Neural progenitor cell (in vitro differentiated cells): ENCODE measurements at regions not wholly inside any gene's neighbourhood (a gene's known extent, or its start where the extent isn't known, plus 50 kb on each side); places are given as distances from the start of the nearest gene placed in this dataset.
A peak's percentile ranks its signal among the peaks of the same experiment; 100 is the strongest.
"Not testable (repeated sequence)": the region's sequence is repeated elsewhere in the genome, so short reads cannot be mapped to it uniquely, and the experiment has no call there.

Experiments
- DNase-seq: peaks from one replicate; pipeline ENCODE4 v3.0.0-alpha.2; 2016; ENCODE audit warnings: low spot score
- H2AFZ ChIP-seq: fragments of 200-600 bp; sonication (generic); replicated peaks from 2 replicates; pipeline ENCODE4 v1.6.1; 2016; ENCODE audit warnings: antibody characterized with exemption
- H3F3A ChIP-seq: fragments of 200-600 bp; sonication (generic); 2 replicates; pipeline ENCODE4 v1.6.1; 2016; ENCODE audit warnings: antibody characterized with exemption, low read depth
- H3K27ac ChIP-seq: fragments of 200-600 bp; sonication (generic); 2 replicates; pipeline ENCODE4 v1.5.1; 2016; ENCODE audit warnings: mild to moderate bottlenecking
- H3K27me3 ChIP-seq: fragments of 200-600 bp; sonication (generic); 2 replicates; pipeline ENCODE4 v1.6.1; 2016; ENCODE audit warnings: mild to moderate bottlenecking, moderate library complexity
- H3K36me3 ChIP-seq: fragments of 200-600 bp; sonication (generic); 2 replicates; pipeline ENCODE4 v1.5.1; 2016
- H3K4me1 ChIP-seq: fragments of 200-600 bp; sonication (generic); 2 replicates; pipeline ENCODE4 v1.6.1; 2016; ENCODE audit warnings: mixed run types
- H3K4me2 ChIP-seq: fragments of 200-600 bp; sonication (generic); 2 replicates; pipeline ENCODE4 v1.6.1; 2016
- H3K4me3 ChIP-seq: fragments of 200-600 bp; sonication (generic); 2 replicates; pipeline ENCODE4 v1.5.1; 2016
- H3K79me2 ChIP-seq: fragments of 200-600 bp; sonication (generic); 2 replicates; pipeline ENCODE4 v1.6.1; 2016; ENCODE audit warnings: low read depth
- H3K9ac ChIP-seq: fragments of 200-600 bp; sonication (generic); 2 replicates; pipeline ENCODE4 v1.6.1; 2016
- H3K9me3 ChIP-seq: fragments of 200-600 bp; sonication (generic); 2 replicates; pipeline ENCODE4 v1.5.1; 2016; ENCODE audit warnings: low read depth
- H4K20me1 ChIP-seq: fragments of 200-600 bp; sonication (generic); 2 replicates; pipeline ENCODE4 v1.6.1; 2016; ENCODE audit warnings: low read depth
- H3K27ac Mint-ChIP-seq: 3 replicates; pipeline ENCODE4 v1.8.0; 2021; ENCODE audit warnings: mixed read lengths
- H3K27me3 Mint-ChIP-seq: 2 replicates; pipeline ENCODE4 v1.8.0; 2022; ENCODE audit warnings: low read depth, mild to moderate bottlenecking, inconsistent platforms, moderate library complexity, mixed read lengths; ENCODE audit not compliant: insufficient read depth
- H3K36me3 Mint-ChIP-seq: 3 replicates; pipeline ENCODE4 v1.8.0; 2021; ENCODE audit warnings: mixed read lengths
- H3K4me1 Mint-ChIP-seq: 3 replicates; pipeline ENCODE4 v1.8.0; 2021; ENCODE audit warnings: mixed read lengths
- H3K4me3 Mint-ChIP-seq: 3 replicates; pipeline ENCODE4 v1.8.0; 2021; ENCODE audit warnings: mild to moderate bottlenecking, moderate library complexity, mixed read lengths
- H3K9me3 Mint-ChIP-seq: 3 replicates; pipeline ENCODE4 v1.8.0; 2020; ENCODE audit warnings: mixed read lengths
- CTCF ChIP-seq: fragments of 200-600 bp; sonication (generic); IDR thresholded peaks from 2 replicates; pipeline ENCODE4 v1.5.1; 2017; ENCODE audit warnings: antibody characterized with exemption, mild to moderate bottlenecking
- EZH2 ChIP-seq: fragments of 200-600 bp; sonication (generic); IDR thresholded peaks from 2 replicates; pipeline ENCODE4 v1.6.1; 2017; ENCODE audit warnings: antibody characterized with exemption, mild to moderate bottlenecking, moderate library complexity
- EZH2phosphoT487 ChIP-seq: fragments of 200-600 bp; sonication (generic); IDR thresholded peaks from 2 replicates; pipeline ENCODE4 v1.6.1; 2017; ENCODE audit warnings: antibody characterized with exemption

- Histone ChIP-seq H3K4me1 (no peaks in the 10 kb centered on the region), H2AFZ (no peak overlapping the region), H3K4me3 (no peak overlapping the region), H4K20me1 (no peaks in the 10 kb centered on the region), H3K27me3 (no peaks in the 10 kb centered on the region), H3K9ac (no peak overlapping the region), H3F3A (no peaks in the 10 kb centered on the region), H3K4me2 (no peak overlapping the region), H3K79me2 (no peaks in the 10 kb centered on the region), H3K27ac (no peak overlapping the region), H3K9me3 (no peaks in the 10 kb centered on the region), H3K36me3 (no peaks in the 10 kb centered on the region)
- TF ChIP-seq CTCF = no peak
- H3K4me1 Mint-ChIP-seq = peaks cover 6% of the 10 kb centered on the region
- no peak overlapping the region for H3K27ac Mint-ChIP-seq
- no peaks in the 10 kb centered on the region for H3K27me3 Mint-ChIP-seq
- no peak for DNase-seq
- H3K36me3 Mint-ChIP-seq = no peaks in the 10 kb centered on the region
- no peak overlapping the region for H3K4me3 Mint-ChIP-seq
- no peaks in the 10 kb centered on the region for H3K9me3 Mint-ChIP-seq
Observed at GRCh38 chr3:112718516-112718915, 77.6 kb upstream of the CCDC80 start.

GRCh38 chr3:112709911-112710310 is 69.0 kb upstream of the CCDC80 start:
- no peak overlapping the region for H3K27ac Mint-ChIP-seq
- peaks cover 2% of the 10 kb centered on the region for H3K27me3 Mint-ChIP-seq
- H3K4me3 ChIP-seq = no peak overlapping the region
- no peaks in the 10 kb centered on the region for H3F3A ChIP-seq
- no peak overlapping the region for H3K9ac ChIP-seq
- no peak overlapping the region for H3K27ac ChIP-seq
- H3K36me3 ChIP-seq = peaks cover 3% of the 10 kb centered on the region
- no peak for TF ChIP-seq EZH2
- no peak for TF ChIP-seq EZH2phosphoT487
- TF ChIP-seq CTCF = no peak
- no peak for DNase-seq
- H3K4me1 Mint-ChIP-seq = no peaks in the 10 kb centered on the region
- H3K36me3 Mint-ChIP-seq = no peaks in the 10 kb centered on the region
- no peak overlapping the region for H3K4me3 Mint-ChIP-seq
- no peaks in the 10 kb centered on the region for H3K4me1 ChIP-seq
- H3K4me2 ChIP-seq = no peak overlapping the region
- H3K9me3 Mint-ChIP-seq = no peaks in the 10 kb centered on the region
- no peaks in the 10 kb centered on the region for H4K20me1 ChIP-seq
- H3K27me3 ChIP-seq = no peaks in the 10 kb centered on the region
- H3K79me2 ChIP-seq = no peaks in the 10 kb centered on the region
- no peak overlapping the region for H2AFZ ChIP-seq
- no peaks in the 10 kb centered on the region for H3K9me3 ChIP-seq

- no peaks in the 10 kb centered on the region for H3F3A ChIP-seq
- no peaks in the 10 kb centered on the region for H3K79me2 ChIP-seq
- no peak overlapping the region for H3K4me3 ChIP-seq
- no peak overlapping the region for H3K9ac ChIP-seq
- peaks cover 9% of the 10 kb centered on the region for H3K9me3 Mint-ChIP-seq
- H3K27me3 Mint-ChIP-seq = no peaks in the 10 kb centered on the region
- H3K9me3 ChIP-seq = no peaks in the 10 kb centered on the region
- no peak overlapping the region for H3K4me2 ChIP-seq
- H4K20me1 ChIP-seq = no peaks in the 10 kb centered on the region
- no peaks in the 10 kb centered on the region for H3K36me3 Mint-ChIP-seq
- H3K27ac Mint-ChIP-seq = no peak overlapping the region
- DNase-seq = no peak
- H2AFZ ChIP-seq = no peak overlapping the region
- H3K36me3 ChIP-seq = no peaks in the 10 kb centered on the region
- H3K4me1 Mint-ChIP-seq = peaks cover 11% of the 10 kb centered on the region
- H3K4me1 ChIP-seq = no peaks in the 10 kb centered on the region
- TF ChIP-seq EZH2phosphoT487 = no peak
- TF ChIP-seq CTCF = no peak
- no peak for TF ChIP-seq EZH2
- no peak overlapping the region for H3K27ac ChIP-seq
- H3K27me3 ChIP-seq = no peaks in the 10 kb centered on the region
- H3K4me3 Mint-ChIP-seq = no peak overlapping the region
Observed at GRCh38 chr3:112699436-112699978, 58.6 kb upstream of the CCDC80 start.

GRCh38 chr3:112698442-112698841 is 57.5 kb upstream of the CCDC80 start:
- not testable (repeated sequence) for H3F3A ChIP-seq, H3K9me3 ChIP-seq, H2AFZ ChIP-seq, H3K4me3 ChIP-seq, H3K9ac ChIP-seq, H3K27ac Mint-ChIP-seq, H3K36me3 Mint-ChIP-seq, H3K4me2 ChIP-seq, H3K4me3 Mint-ChIP-seq, H3K36me3 ChIP-seq, H3K4me1 ChIP-seq, H4K20me1 ChIP-seq, H3K27me3 ChIP-seq, H3K79me2 ChIP-seq, DNase-seq, H3K27me3 Mint-ChIP-seq, H3K27ac ChIP-seq
- peaks cover 11% of the 10 kb centered on the region for H3K4me1 Mint-ChIP-seq
- H3K9me3 Mint-ChIP-seq = peaks cover 17% of the 10 kb centered on the region

- Mint-ChIP-seq H3K4me1 (peaks cover 11% of the 10 kb centered on the region), H3K27ac (peak overlapping the region; percentile 91), H3K9me3 (peaks cover 24% of the 10 kb centered on the region)
- H3K4me1 ChIP-seq, H4K20me1 ChIP-seq, H3K27ac ChIP-seq, DNase-seq, H3K4me3 Mint-ChIP-seq, H3K9ac ChIP-seq, H2AFZ ChIP-seq, H3F3A ChIP-seq, H3K4me3 ChIP-seq, H3K27me3 ChIP-seq, H3K9me3 ChIP-seq, H3K79me2 ChIP-seq, H3K36me3 Mint-ChIP-seq, H3K27me3 Mint-ChIP-seq, H3K4me2 ChIP-seq, H3K36me3 ChIP-seq: not testable (repeated sequence)
Observed at GRCh38 chr3:112696244-112696643, 55.3 kb upstream of the CCDC80 start.

- H3K36me3 Mint-ChIP-seq, H3K9me3 ChIP-seq, H3K27ac Mint-ChIP-seq, H3K4me1 ChIP-seq, H3K79me2 ChIP-seq, H3K4me3 Mint-ChIP-seq, H4K20me1 ChIP-seq, H3K27ac ChIP-seq, H2AFZ ChIP-seq, H3K9ac ChIP-seq, H3K36me3 ChIP-seq, H3K27me3 ChIP-seq, H3F3A ChIP-seq, H3K27me3 Mint-ChIP-seq, H3K4me2 ChIP-seq, H3K4me3 ChIP-seq, DNase-seq: not testable (repeated sequence)
- peaks cover 24% of the 10 kb centered on the region for H3K9me3 Mint-ChIP-seq
- H3K4me1 Mint-ChIP-seq = peaks cover 15% of the 10 kb centered on the region
Observed at GRCh38 chr3:112695377-112696108, 54.6 kb upstream of the CCDC80 start.
